ENCODE measurements at regions not wholly inside any gene's neighbourhood (a gene's known extent, or its start where the extent isn't known, plus 50 kb on each side); places are given as distances from the start of the nearest gene placed in this dataset.

- no peak for DNase-seq (ENCODE audit: low spot score)
- no peak for TF ChIP-seq CTCF (IDR thresholded peaks at IDR 0.05)
- H3K36me3 ChIP-seq: no peaks in the 10 kb centered on the region
- no peaks in the 10 kb centered on the region for H3K27me3 ChIP-seq (replicated peaks; ENCODE audit: insufficient read depth)
- no peak for ATAC-seq (ENCODE audit: insufficient number of reproducible peaks, low FRiP score, low read depth)
- no peak overlapping the region for H3K27ac ChIP-seq
- no peak overlapping the region for H3K4me3 ChIP-seq
- H3K4me1 ChIP-seq (ENCODE audit: control insufficient read depth in 1 of 2, low read depth in 2 of 2): no peaks in the 10 kb centered on the region
- H3K9me3 ChIP-seq: no peaks in the 10 kb centered on the region
Observed at GRCh38 chrX:39304746-39305145, 503.5 kb downstream of the MID1IP1 start.

- Histone ChIP-seq H3K27ac (no peak overlapping the region), H3K4me3 (no peak overlapping the region), H3K4me1 (ENCODE audit: control insufficient read depth in 1 of 2, low read depth in 2 of 2) (no peaks in the 10 kb centered on the region), H3K9me3 (no peaks in the 10 kb centered on the region), H3K36me3 (no peaks in the 10 kb centered on the region), H3K27me3 (replicated peaks; ENCODE audit: insufficient read depth) (no peaks in the 10 kb centered on the region)
- ATAC-seq (ENCODE audit: insufficient number of reproducible peaks, low FRiP score, low read depth): no peak
- TF ChIP-seq CTCF (IDR thresholded peaks at IDR 0.05): no peak
- DNase-seq (ENCODE audit: low spot score): no peak
Observed at GRCh38 chrX:39307488-39307887, 506.2 kb downstream of the MID1IP1 start.

- H3K36me3 ChIP-seq: no peaks in the 10 kb centered on the region
- no peaks in the 10 kb centered on the region for H3K4me1 ChIP-seq (ENCODE audit: control insufficient read depth in 1 of 2, low read depth in 2 of 2)
- H3K27ac ChIP-seq: no peak overlapping the region
- no peak for TF ChIP-seq CTCF (IDR thresholded peaks at IDR 0.05)
- H3K4me3 ChIP-seq: no peak overlapping the region
- H3K9me3 ChIP-seq: no peaks in the 10 kb centered on the region
- DNase-seq (ENCODE audit: low spot score): no peak
- H3K27me3 ChIP-seq (replicated peaks; ENCODE audit: insufficient read depth): no peaks in the 10 kb centered on the region
- ATAC-seq (ENCODE audit: insufficient number of reproducible peaks, low FRiP score, low read depth): no peak
Observed at GRCh38 chrX:39308126-39308525, 506.9 kb downstream of the MID1IP1 start.

GRCh38 chrX:39309018-39309635 lies 507.9 kb downstream of the MID1IP1 start:
- no peak for DNase-seq (ENCODE audit: low spot score)

GRCh38 chrX:39309721-39310152 lies 508.5 kb downstream of the MID1IP1 start:
- Histone ChIP-seq H3K9me3 (no peaks in the 10 kb centered on the region), H3K27me3 (replicated peaks; ENCODE audit: insufficient read depth) (no peaks in the 10 kb centered on the region), H3K4me3 (no peak overlapping the region), H3K4me1 (ENCODE audit: control insufficient read depth in 1 of 2, low read depth in 2 of 2) (no peaks in the 10 kb centered on the region), H3K36me3 (no peaks in the 10 kb centered on the region), H3K27ac (no peak overlapping the region)
- ATAC-seq (ENCODE audit: insufficient number of reproducible peaks, low FRiP score, low read depth) (no peak), DNase-seq (ENCODE audit: low spot score) (no peak)
- no peak for TF ChIP-seq CTCF (IDR thresholded peaks at IDR 0.05)

More at GRCh38 chrX:39309018-39309635, 507.9 kb downstream of the MID1IP1 start:
- no peak for TF ChIP-seq CTCF (IDR thresholded peaks at IDR 0.05)
- Histone ChIP-seq H3K27me3 (replicated peaks; ENCODE audit: insufficient read depth) (no peaks in the 10 kb centered on the region), H3K4me1 (ENCODE audit: control insufficient read depth in 1 of 2, low read depth in 2 of 2) (no peaks in the 10 kb centered on the region), H3K9me3 (no peaks in the 10 kb centered on the region), H3K36me3 (no peaks in the 10 kb centered on the region), H3K27ac (no peak overlapping the region), H3K4me3 (no peak overlapping the region)
- no peak for ATAC-seq (ENCODE audit: insufficient number of reproducible peaks, low FRiP score, low read depth)
